GM12864 (cell line): ENCODE measurements at regions not wholly inside any gene's neighbourhood (a gene's known extent, or its start where the extent isn't known, plus 50 kb on each side); places are given as distances from the start of the nearest gene placed in this dataset.

Source experiments
- DNase-seq: peaks from one replicate; pipeline ENCODE4 v3.0.0-alpha.2; 2011; ENCODE audit warnings: low read depth
- H3K4me3 ChIP-seq: 2 replicates; pipeline ENCODE4 v1.5.1; 2011; ENCODE audit warnings: mild to moderate bottlenecking, low read depth, low read length, control low read depth
- TF ChIP-seq, protein P1 (sequence below): IDR thresholded peaks from 2 replicates; pipeline ENCODE4 v1.5.1; 2011; ENCODE audit warnings: low read depth, mild to moderate bottlenecking, moderate library complexity, low read length, control low read depth, inconsistent platforms; ENCODE audit errors: missing control alignments

DNA sequence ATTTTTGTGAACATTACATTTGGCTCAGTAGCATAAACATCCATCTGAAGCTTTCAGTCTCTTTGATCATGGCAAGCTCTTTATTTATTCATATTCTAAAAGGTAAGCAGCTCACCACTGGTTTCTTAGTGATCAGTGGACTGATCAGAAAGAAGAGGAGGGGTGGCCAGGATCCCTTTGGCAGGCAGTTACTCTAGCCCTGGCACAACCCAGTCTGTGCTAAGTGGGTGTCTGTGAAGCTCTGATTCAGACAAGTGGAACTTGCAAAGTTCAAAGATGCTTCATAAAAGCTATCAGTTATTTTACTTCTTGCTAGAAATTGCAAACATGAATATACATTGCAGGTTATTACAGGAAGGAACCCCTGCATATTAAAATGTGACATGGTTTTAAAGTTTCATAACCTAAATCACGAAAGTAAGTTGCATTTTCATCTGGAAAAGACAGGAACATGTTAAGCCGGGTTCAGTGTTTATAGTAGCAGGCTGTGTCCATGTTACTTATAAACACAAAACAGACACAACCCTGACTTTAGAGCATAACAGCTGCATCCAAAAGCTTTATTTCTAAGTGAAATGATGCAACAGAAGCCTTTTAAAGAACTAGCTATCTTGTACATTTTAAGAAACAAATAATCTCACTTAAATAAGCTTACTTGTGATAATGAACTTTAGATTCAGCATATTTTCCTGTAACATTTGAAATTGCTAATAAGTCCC lies 785.3 kb downstream of the MCTP2 start:
- TF ChIP-seq, protein P1, sequence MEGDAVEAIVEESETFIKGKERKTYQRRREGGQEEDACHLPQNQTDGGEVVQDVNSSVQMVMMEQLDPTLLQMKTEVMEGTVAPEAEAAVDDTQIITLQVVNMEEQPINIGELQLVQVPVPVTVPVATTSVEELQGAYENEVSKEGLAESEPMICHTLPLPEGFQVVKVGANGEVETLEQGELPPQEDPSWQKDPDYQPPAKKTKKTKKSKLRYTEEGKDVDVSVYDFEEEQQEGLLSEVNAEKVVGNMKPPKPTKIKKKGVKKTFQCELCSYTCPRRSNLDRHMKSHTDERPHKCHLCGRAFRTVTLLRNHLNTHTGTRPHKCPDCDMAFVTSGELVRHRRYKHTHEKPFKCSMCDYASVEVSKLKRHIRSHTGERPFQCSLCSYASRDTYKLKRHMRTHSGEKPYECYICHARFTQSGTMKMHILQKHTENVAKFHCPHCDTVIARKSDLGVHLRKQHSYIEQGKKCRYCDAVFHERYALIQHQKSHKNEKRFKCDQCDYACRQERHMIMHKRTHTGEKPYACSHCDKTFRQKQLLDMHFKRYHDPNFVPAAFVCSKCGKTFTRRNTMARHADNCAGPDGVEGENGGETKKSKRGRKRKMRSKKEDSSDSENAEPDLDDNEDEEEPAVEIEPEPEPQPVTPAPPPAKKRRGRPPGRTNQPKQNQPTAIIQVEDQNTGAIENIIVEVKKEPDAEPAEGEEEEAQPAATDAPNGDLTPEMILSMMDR: no peak
- no peak overlapping the region for H3K4me3 ChIP-seq
- DNase-seq: no peak

DNA sequence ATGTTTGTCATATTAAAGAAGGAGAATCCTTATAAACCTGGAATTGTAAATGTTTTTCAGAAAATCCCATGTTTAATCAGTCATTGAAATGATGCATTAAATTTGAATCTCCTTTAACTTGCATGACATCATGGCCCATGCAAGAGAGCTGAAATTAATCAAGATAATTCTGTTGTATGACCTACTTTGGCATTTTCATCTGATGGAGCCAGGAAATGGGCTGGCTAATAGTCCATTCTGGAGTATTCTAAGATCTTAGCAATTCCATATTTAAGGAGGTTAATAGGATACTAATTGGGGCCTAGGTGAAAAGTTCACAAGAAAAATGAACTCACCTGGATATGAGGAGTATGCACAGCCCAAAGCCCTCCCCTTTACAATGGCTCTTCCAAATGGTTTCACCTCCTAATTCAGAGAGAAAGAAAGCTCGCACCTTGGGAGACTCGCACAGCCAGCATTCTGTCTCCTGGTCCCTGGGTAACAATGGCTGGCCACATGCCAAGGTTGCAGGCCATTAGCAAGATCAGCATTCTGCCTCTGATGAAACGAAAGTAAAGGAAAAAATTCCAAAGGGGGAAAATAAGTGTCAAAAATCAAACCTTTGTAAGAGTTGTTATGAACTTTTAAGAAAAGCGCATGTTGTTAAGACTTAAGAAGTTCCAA lies 786.4 kb downstream of the MCTP2 start:
- TF ChIP-seq, protein P1: no peak
- no peak for DNase-seq
- H3K4me3 ChIP-seq: no peak overlapping the region

DNA sequence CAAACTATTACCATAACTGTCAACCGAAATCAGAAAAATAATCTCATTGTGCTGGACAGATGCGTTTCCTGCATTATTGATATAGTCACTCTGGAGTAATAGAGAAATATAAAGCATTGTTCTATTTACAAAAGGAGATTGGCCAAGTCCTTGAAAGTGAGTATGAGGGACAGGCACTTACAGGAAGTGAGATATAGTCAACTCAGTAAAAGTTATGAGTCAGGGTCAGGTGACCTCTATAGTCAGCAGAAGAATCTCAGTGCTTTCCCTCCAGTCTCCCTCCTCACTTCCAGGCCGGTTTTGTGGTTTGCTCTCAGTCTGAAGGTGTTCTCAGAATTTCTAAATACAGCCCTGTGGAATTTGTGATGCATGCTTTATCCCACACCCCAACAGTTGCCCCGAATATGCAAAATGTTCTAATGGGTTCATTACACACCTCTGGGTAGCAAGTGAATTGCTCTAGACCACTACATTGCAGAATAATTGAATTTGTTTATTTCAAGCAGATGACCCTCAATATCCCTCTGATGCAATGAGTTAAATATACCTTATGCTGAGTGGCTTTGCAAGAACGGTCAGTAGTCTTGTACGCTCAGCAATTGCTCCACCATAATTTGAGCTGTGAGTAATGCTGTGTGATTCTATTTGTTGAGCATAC lies 787.7 kb downstream of the MCTP2 start:
- no peak overlapping the region for H3K4me3 ChIP-seq
- TF ChIP-seq, protein P1: no peak
- no peak for DNase-seq

DNA sequence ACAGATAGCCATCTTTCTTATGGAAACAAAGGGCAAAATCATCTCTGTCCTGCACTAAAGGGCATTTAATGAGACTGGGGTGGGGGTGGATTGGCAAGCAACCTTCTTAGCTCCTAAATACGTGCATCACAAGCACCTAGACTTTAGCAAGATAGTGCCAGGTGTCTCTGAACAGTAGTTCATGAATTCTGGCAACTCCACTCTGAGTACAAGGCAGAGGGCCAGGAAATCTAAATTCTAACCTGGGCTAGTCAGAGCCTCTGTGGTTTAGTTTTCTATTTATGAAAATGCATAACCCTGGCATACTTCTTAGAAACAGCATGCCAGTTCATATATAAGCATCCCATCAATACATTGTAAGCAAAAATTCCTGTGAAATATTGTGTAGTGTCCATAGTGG lies 788.5 kb downstream of the MCTP2 start:
- TF ChIP-seq, protein P1: no peak
- H3K4me3 ChIP-seq: no peak overlapping the region
- DNase-seq: no peak

DNA sequence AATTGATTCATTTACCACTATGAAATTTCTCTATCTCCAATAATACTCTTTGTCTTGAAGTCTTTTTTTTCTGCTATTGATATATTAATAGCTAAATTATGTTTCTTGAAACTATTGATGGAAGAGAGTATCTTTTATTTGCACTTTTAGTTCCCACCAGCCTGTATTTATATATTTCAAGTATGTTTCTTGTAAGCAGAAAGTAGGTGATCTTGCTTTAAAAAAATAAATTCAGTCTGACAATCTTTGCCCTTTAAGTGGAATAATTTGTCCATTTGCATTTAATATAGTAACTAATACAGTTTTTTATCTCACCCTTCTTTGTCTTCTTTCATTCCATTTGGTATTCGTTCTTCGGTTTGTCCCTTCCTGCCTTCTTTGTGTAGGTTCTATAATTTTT lies 790.5 kb downstream of the MCTP2 start:
- no peak for DNase-seq
- no peak overlapping the region for H3K4me3 ChIP-seq
- TF ChIP-seq, protein P1: no peak

DNA sequence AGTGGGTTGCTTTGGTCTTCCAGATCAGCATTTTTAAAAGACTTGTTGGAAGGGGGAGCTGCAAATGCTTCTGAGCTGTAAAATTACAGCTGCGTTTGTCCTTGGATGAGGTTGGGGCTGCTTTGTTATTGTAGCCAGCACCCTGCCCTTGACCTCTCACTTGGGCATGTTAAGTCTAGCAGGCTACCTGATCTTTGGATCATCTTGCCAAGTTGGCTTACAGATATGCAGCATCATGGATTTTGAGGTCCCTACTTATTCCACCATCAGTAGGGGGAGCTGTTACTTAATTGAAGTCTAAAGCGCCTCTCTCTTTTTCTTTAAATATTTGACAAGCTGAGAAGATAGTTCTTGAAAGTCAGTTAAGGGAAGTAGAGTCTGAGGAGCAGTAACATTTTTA lies 793.0 kb downstream of the MCTP2 start:
- DNase-seq: no peak
- TF ChIP-seq, protein P1: no peak
- H3K4me3 ChIP-seq: no peak overlapping the region
